ENCODE measurements at regions not wholly inside any gene's neighbourhood (a gene's known extent, or its start where the extent isn't known, plus 50 kb on each side); places are given as distances from the start of the nearest gene placed in this dataset.

DNA sequence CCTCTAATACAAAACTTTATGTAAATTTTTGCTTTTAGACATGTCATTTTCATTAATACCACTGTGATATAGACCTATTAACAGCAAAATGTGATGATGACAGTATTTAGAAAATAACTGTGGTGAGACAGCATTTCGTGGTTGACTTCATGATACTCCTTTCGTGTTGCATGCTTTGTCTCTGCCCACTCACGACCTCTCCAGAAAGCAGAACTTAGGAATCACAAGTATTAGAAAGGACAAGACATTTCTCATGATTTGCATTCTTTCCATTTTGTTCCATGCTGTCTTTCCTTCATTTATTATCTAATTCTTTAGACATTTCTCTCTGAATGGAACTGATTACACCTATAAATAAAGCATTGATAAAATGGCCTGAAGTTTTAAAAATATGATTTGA, 85.2 kb upstream of the POU3F3 start:
- H2AFZ ChIP-seq: no peak overlapping the region
- H3K4me3 ChIP-seq (ENCODE audit: low read depth, low read length): no peak overlapping the region
- no peaks in the 10 kb centered on the region for H3K36me3 ChIP-seq (ENCODE audit: control insufficient read depth, insufficient read depth, low read length)
- no peak overlapping the region for H3K4me2 ChIP-seq (ENCODE audit: low read length)
- no peak for TF ChIP-seq CTCF (IDR thresholded peaks at IDR 0.05)
- no peaks in the 10 kb centered on the region for H3K4me1 ChIP-seq
- H3K79me2 ChIP-seq: no peaks in the 10 kb centered on the region
- H3K27me3 ChIP-seq (ENCODE audit: control insufficient read depth, insufficient read depth, low read length): no peaks in the 10 kb centered on the region
- no peak overlapping the region for H3K27ac ChIP-seq
- no peaks in the 10 kb centered on the region for H3K9me3 ChIP-seq (ENCODE audit: control insufficient read depth, low read length)
- no peak overlapping the region for H3K9ac ChIP-seq

GRCh38 chr2:104769096-104769495, 84.8 kb upstream of the POU3F3 start:
- no peak overlapping the region for H3K4me3 ChIP-seq (ENCODE audit: low read depth, low read length)
- no peak overlapping the region for H3K9ac ChIP-seq
- H3K79me2 ChIP-seq: no peaks in the 10 kb centered on the region
- no peak overlapping the region for H3K27ac ChIP-seq
- no peaks in the 10 kb centered on the region for H3K9me3 ChIP-seq (ENCODE audit: control insufficient read depth, low read length)
- H3K4me1 ChIP-seq: no peaks in the 10 kb centered on the region
- no peak for TF ChIP-seq CTCF (IDR thresholded peaks at IDR 0.05)
- H2AFZ ChIP-seq: no peak overlapping the region
- H3K27me3 ChIP-seq (ENCODE audit: control insufficient read depth, insufficient read depth, low read length): no peaks in the 10 kb centered on the region
- H3K36me3 ChIP-seq (ENCODE audit: control insufficient read depth, insufficient read depth, low read length): no peaks in the 10 kb centered on the region
- H3K4me2 ChIP-seq (ENCODE audit: low read length): no peak overlapping the region

DNA sequence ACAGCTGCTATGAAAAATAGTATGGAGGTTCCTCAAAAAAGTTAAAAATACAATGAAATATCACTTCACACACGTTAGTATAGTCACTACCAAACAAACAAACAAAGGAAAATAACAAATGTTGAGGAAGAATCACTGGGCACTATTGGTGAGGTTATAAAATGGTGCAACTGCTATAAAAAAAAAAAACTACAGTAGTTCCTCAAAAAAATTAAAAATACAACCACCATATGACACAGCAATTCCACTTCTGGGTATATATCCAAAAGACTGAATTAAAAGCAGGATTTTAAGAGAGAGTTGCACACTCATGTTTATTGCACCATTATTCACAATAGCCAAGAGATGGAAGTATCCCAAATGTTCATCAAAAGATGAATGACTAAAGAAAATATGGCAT, 80.9 kb upstream of the POU3F3 start:
- Histone ChIP-seq H3K79me2 (no peaks in the 10 kb centered on the region), H3K4me1 (no peaks in the 10 kb centered on the region), H3K4me3 (ENCODE audit: low read depth, low read length) (no peak overlapping the region), H3K9me3 (ENCODE audit: control insufficient read depth, low read length) (no peaks in the 10 kb centered on the region), H3K4me2 (ENCODE audit: low read length) (no peak overlapping the region), H3K36me3 (ENCODE audit: control insufficient read depth, insufficient read depth, low read length) (no peaks in the 10 kb centered on the region), H3K27ac (no peak overlapping the region), H2AFZ (no peak overlapping the region), H3K9ac (no peak overlapping the region), H3K27me3 (ENCODE audit: control insufficient read depth, insufficient read depth, low read length) (no peaks in the 10 kb centered on the region)
- no peak for TF ChIP-seq CTCF (IDR thresholded peaks at IDR 0.05)

- Histone ChIP-seq H3K79me2 (no peaks in the 10 kb centered on the region), H3K4me3 (ENCODE audit: low read depth, low read length) (no peak overlapping the region), H3K4me2 (ENCODE audit: low read length) (no peak overlapping the region), H3K4me1 (no peaks in the 10 kb centered on the region), H3K9ac (no peak overlapping the region), H3K27ac (no peak overlapping the region), H2AFZ (no peak overlapping the region), H3K36me3 (ENCODE audit: control insufficient read depth, insufficient read depth, low read length) (no peaks in the 10 kb centered on the region), H3K9me3 (ENCODE audit: control insufficient read depth, low read length) (no peaks in the 10 kb centered on the region), H3K27me3 (ENCODE audit: control insufficient read depth, insufficient read depth, low read length) (no peaks in the 10 kb centered on the region)
- TF ChIP-seq CTCF (IDR thresholded peaks at IDR 0.05): no peak
Observed at GRCh38 chr2:104774631-104775030, 79.3 kb upstream of the POU3F3 start.

DNA sequence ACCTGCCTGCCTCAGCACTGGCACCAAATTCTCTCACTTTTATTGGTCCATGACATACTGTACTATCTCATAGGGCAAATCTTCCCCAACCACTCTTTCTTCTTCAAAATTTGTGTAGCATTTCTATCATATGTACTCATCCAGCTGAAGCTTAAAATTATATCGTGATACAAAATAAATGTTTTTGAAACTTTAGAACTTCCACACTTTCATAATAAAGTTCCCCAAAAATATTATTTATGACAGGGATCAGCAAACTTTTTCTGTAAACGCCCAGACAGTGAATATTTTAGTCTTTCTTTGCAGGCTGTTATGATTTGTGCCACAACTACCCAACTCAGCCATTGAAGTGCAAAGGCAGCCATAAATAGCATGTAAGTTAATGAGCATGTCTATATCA, 76.2 kb upstream of the POU3F3 start:
- no peaks in the 10 kb centered on the region for H3K27me3 ChIP-seq (ENCODE audit: control insufficient read depth, insufficient read depth, low read length)

More for the DNA sequence above, 76.2 kb upstream of the POU3F3 start:
- no peaks in the 10 kb centered on the region for H3K79me2 ChIP-seq
- no peak for TF ChIP-seq CTCF (IDR thresholded peaks at IDR 0.05)
- no peaks in the 10 kb centered on the region for H3K36me3 ChIP-seq (ENCODE audit: control insufficient read depth, insufficient read depth, low read length)
- no peak overlapping the region for H2AFZ ChIP-seq
- H3K9ac ChIP-seq: no peak overlapping the region
- H3K27ac ChIP-seq: no peak overlapping the region
- H3K4me1 ChIP-seq: no peaks in the 10 kb centered on the region
- no peak overlapping the region for H3K4me3 ChIP-seq (ENCODE audit: low read depth, low read length)
- H3K4me2 ChIP-seq (ENCODE audit: low read length): no peak overlapping the region
- no peaks in the 10 kb centered on the region for H3K9me3 ChIP-seq (ENCODE audit: control insufficient read depth, low read length)
